ENCODE measurements at regions not wholly inside any gene's neighbourhood (a gene's known extent, or its start where the extent isn't known, plus 50 kb on each side); places are given as distances from the start of the nearest gene placed in this dataset.

DNA sequence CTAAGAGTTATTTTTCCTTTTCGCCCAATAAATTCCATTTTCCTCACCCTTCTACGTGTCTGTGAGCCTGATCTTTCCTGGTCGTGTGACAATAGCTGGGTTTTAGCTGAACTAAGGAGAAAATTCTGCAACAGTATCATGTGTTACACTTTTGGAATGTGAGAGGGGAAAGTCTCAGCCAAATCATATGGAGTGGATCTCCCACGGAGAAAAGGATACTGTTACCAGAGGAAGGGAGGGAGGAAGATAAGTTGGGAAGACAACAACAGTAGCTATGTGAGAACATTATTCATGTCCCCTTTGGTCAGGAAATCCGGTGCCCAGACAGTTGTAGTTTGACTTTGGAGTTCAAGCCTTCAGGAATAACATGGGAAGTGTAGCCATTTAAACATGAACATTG is 584.0 kb upstream of the RAG2 start:
- Mint-ChIP-seq H3K9me3 (peaks cover 10% of the 10 kb centered on the region), H3K27me3 (ENCODE audit: insufficient read depth) (peaks cover 3% of the 10 kb centered on the region), H3K27ac (no peak overlapping the region), H3K4me1 (peaks cover 11% of the 10 kb centered on the region), H3K4me3 (no peak overlapping the region), H3K36me3 (ENCODE audit: low read depth) (no peaks in the 10 kb centered on the region)
- Histone ChIP-seq H3K27ac (ENCODE audit: low read depth, low read length) (no peak overlapping the region), H3K4me1 (ENCODE audit: control insufficient read depth, insufficient read depth, low read length) (no peaks in the 10 kb centered on the region), H3K36me3 (ENCODE audit: control insufficient read depth, insufficient read depth, low read length) (no peaks in the 10 kb centered on the region), H3K9me3 (ENCODE audit: control insufficient read depth, low read length) (peaks cover 33% of the 10 kb centered on the region), H3K27me3 (ENCODE audit: control insufficient read depth, insufficient read depth, low read length, poor library complexity, severe bottlenecking) (peaks cover 1% of the 10 kb centered on the region), H3K9ac (ENCODE audit: extremely low read depth, low read length, poor library complexity, severe bottlenecking) (no peak overlapping the region), H3K4me3 (ENCODE audit: low read length) (no peak overlapping the region)
- TF ChIP-seq, protein P1, sequence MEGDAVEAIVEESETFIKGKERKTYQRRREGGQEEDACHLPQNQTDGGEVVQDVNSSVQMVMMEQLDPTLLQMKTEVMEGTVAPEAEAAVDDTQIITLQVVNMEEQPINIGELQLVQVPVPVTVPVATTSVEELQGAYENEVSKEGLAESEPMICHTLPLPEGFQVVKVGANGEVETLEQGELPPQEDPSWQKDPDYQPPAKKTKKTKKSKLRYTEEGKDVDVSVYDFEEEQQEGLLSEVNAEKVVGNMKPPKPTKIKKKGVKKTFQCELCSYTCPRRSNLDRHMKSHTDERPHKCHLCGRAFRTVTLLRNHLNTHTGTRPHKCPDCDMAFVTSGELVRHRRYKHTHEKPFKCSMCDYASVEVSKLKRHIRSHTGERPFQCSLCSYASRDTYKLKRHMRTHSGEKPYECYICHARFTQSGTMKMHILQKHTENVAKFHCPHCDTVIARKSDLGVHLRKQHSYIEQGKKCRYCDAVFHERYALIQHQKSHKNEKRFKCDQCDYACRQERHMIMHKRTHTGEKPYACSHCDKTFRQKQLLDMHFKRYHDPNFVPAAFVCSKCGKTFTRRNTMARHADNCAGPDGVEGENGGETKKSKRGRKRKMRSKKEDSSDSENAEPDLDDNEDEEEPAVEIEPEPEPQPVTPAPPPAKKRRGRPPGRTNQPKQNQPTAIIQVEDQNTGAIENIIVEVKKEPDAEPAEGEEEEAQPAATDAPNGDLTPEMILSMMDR (conservative IDR thresholded peaks at IDR 0.05), result no peak
- WGBS, 2 experiments (ENCODE audit: insufficient coverage in 1 of 2, insufficient read length in 1 of 2), result 87% methylated on average over 3 to 5 of the region's 5 CpGs
- DNase-seq, result no peak

DNA sequence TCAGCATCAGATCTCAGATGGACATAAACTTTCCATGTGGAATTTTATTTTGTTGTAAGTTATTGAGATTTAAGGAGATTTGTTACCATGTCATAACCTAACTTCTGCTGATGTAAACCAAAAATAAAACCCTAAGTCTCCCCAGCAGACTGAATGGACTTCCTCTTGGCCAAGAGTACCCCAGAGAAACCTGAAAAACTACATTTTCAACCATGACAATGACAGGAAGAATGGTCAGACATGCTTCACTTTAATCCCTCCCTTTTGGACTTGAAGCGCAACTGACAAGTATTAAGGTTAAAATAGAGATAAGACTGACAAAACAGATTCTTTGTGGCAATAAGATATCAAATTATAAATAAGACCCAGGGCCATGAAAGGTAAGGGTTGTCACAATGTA is 579.7 kb upstream of the RAG2 start:
- Mint-ChIP-seq H3K27ac (no peak overlapping the region), H3K4me1 (peaks cover 6% of the 10 kb centered on the region), H3K9me3 (peaks cover 10% of the 10 kb centered on the region), H3K27me3 (ENCODE audit: insufficient read depth) (peaks cover 29% of the 10 kb centered on the region), H3K36me3 (ENCODE audit: low read depth) (no peaks in the 10 kb centered on the region), H3K4me3 (no peak overlapping the region)
- H3K27ac ChIP-seq (ENCODE audit: low read depth, low read length), result no peak overlapping the region
- no peak overlapping the region for H3K9ac ChIP-seq (ENCODE audit: extremely low read depth, low read length, poor library complexity, severe bottlenecking)
- WGBS, 2 experiments (ENCODE audit: insufficient coverage in 1 of 2, insufficient read length in 1 of 2), result 100% methylated on average over 1 of the region's 1 CpG; no CpG with 5 or more reads in 1 of the 2 experiments
- H3K4me1 ChIP-seq (ENCODE audit: control insufficient read depth, insufficient read depth, low read length), result no peaks in the 10 kb centered on the region
- peaks cover 27% of the 10 kb centered on the region for H3K27me3 ChIP-seq (ENCODE audit: control insufficient read depth, insufficient read depth, low read length, poor library complexity, severe bottlenecking)
- no peaks in the 10 kb centered on the region for H3K36me3 ChIP-seq (ENCODE audit: control insufficient read depth, insufficient read depth, low read length)
- no peak overlapping the region for H3K4me3 ChIP-seq (ENCODE audit: low read length)
- TF ChIP-seq, protein P1 (conservative IDR thresholded peaks at IDR 0.05), result no peak
- no peak for DNase-seq
- H3K9me3 ChIP-seq (ENCODE audit: control insufficient read depth, low read length), result peaks cover 40% of the 10 kb centered on the region

DNA sequence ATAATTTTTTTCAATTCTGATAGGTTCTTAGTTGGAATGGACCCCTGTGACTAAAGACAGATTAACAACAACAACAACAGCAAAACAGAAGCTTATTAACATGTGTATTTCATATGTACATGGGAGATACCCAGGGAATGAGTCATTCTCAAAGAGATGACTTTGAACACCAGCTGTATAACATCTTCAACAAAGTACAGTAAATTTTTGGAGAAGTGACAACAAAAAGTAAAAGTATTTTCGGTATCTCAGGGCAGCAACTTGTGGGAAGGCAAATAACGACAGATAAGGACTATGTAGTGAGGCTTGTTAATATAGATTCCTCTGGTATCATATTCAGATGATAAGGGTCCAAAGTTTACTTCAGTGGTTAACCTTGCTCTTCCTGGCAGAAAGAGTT is 573.4 kb upstream of the RAG2 start:
- Histone ChIP-seq H3K4me3 (ENCODE audit: low read length) (no peak overlapping the region), H3K9ac (ENCODE audit: extremely low read depth, low read length, poor library complexity, severe bottlenecking) (no peak overlapping the region), H3K9me3 (ENCODE audit: control insufficient read depth, low read length) (peaks cover 6% of the 10 kb centered on the region), H3K27ac (ENCODE audit: low read depth, low read length) (no peak overlapping the region), H3K36me3 (ENCODE audit: control insufficient read depth, insufficient read depth, low read length) (no peaks in the 10 kb centered on the region), H3K27me3 (ENCODE audit: control insufficient read depth, insufficient read depth, low read length, poor library complexity, severe bottlenecking) (peaks cover 49% of the 10 kb centered on the region), H3K4me1 (ENCODE audit: control insufficient read depth, insufficient read depth, low read length) (no peaks in the 10 kb centered on the region)
- TF ChIP-seq, protein P1 (conservative IDR thresholded peaks at IDR 0.05), result no peak
- no peak overlapping the region for H3K27ac Mint-ChIP-seq
- H3K36me3 Mint-ChIP-seq (ENCODE audit: low read depth), result no peaks in the 10 kb centered on the region
- H3K4me1 Mint-ChIP-seq, result peaks cover 3% of the 10 kb centered on the region
- H3K9me3 Mint-ChIP-seq, result no peaks in the 10 kb centered on the region
- no peak overlapping the region for H3K4me3 Mint-ChIP-seq
- 84 to 90% methylated on average over 2 of the region's 2 CpGs for WGBS, 2 experiments (ENCODE audit: insufficient coverage in 1 of 2, insufficient read length in 1 of 2)
- DNase-seq, result no peak
- H3K27me3 Mint-ChIP-seq (ENCODE audit: insufficient read depth), result peaks cover 61% of the 10 kb centered on the region
